CD1c-positive myeloid dendritic cell (primary cell): ENCODE measurements at regions not wholly inside any gene's neighbourhood (a gene's known extent, or its start where the extent isn't known, plus 50 kb on each side); places are given as distances from the start of the nearest gene placed in this dataset.
"Not testable (repeated sequence)": the region's sequence is repeated elsewhere in the genome, so short reads cannot be mapped to it uniquely, and the experiment has no call there.

Experiments
- DNase-seq: peaks from one replicate; pipeline ENCODE4 v3.0.0-alpha.2; 2016; ENCODE audit errors: extremely low spot score

GRCh38 chr3:102329066-102329465, 105.7 kb upstream of the ZPLD1 start:
- no peak for DNase-seq

GRCh38 chr3:102329561-102329960, 105.3 kb upstream of the ZPLD1 start:
- DNase-seq, result no peak

- DNase-seq, result no peak
Observed at GRCh38 chr3:102332205-102332604, 102.6 kb upstream of the ZPLD1 start.

- DNase-seq, result no peak
Observed at GRCh38 chr3:102332934-102333333, 101.9 kb upstream of the ZPLD1 start.

- no peak for DNase-seq
Observed at GRCh38 chr3:102336130-102336529, 98.7 kb upstream of the ZPLD1 start.

GRCh38 chr3:102339671-102340070, 95.1 kb upstream of the ZPLD1 start:
- DNase-seq, result no peak

- no peak for DNase-seq
Observed at GRCh38 chr3:102346897-102347296, 87.9 kb upstream of the ZPLD1 start.

GRCh38 chr3:102348904-102349303, 85.9 kb upstream of the ZPLD1 start:
- DNase-seq, result no peak

GRCh38 chr3:102353148-102353547, 81.7 kb upstream of the ZPLD1 start:
- DNase-seq, result no peak

GRCh38 chr3:102353805-102354204, 81.0 kb upstream of the ZPLD1 start:
- no peak for DNase-seq

GRCh38 chr3:102354818-102355515, 79.8 kb upstream of the ZPLD1 start:
- DNase-seq, result no peak

GRCh38 chr3:102356506-102356905, 78.3 kb upstream of the ZPLD1 start:
- DNase-seq, result no peak

DNA sequence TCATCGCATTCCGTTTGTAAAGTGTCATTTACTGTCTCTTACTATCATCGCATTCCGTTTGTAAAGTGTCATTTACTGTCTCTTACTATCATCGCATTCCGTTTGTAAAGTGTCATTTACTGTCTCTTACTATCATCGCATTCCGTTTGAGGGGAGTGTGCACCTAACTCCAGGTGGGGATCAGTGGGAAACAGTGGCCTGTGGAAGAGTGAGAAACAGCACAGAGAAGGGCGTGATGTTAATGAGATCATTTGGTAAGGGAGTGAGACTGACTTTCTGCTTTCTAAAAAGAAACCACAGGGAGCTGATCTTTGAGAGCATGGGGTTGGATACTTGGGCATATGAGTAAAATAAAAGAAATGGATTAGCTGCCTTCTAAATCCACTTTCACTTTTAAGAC, 77.5 kb upstream of the ZPLD1 start:
- not testable (repeated sequence) for DNase-seq

- DNase-seq, result no peak
Observed at GRCh38 chr3:102360183-102360860, 74.5 kb upstream of the ZPLD1 start.

DNA sequence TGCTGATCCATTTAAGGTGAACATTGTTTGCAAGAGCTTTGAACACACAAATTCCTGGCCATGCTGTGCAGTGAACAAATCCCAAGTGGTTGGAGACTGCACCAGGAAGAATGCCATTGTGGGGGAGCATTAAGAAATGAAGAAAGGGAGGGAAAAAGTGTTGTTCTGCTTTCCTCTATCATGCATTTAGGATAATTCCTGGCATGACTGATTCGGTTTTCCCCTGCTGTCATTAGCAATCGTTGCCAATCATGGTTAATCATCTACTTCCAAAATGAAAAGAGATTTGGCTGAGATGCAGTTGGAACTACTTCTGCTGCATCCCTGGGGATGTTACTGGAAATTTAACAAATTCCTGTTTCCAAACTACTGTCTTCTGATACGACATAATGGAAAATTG, 73.7 kb upstream of the ZPLD1 start:
- DNase-seq, result no peak

DNA sequence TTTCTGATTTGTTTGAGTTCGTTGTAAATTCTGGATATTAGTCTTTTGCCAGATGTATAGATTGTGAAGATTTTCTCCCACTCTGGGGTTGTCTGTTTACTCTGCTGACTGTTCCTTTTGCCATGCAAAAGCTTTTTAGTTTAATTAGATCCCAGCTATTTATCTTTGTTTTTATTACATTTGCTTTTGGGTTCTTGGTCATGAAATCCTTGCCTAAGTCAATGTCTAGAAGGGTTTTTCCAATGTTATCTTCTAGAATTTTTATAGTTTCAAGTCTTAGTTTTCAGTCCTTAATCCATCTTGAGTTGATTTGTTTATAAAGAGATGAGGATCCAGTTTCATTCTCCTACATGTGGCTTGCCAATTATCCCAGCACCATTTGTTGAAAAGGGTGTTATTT, 68.7 kb upstream of the ZPLD1 start:
- not testable (repeated sequence) for DNase-seq

DNA sequence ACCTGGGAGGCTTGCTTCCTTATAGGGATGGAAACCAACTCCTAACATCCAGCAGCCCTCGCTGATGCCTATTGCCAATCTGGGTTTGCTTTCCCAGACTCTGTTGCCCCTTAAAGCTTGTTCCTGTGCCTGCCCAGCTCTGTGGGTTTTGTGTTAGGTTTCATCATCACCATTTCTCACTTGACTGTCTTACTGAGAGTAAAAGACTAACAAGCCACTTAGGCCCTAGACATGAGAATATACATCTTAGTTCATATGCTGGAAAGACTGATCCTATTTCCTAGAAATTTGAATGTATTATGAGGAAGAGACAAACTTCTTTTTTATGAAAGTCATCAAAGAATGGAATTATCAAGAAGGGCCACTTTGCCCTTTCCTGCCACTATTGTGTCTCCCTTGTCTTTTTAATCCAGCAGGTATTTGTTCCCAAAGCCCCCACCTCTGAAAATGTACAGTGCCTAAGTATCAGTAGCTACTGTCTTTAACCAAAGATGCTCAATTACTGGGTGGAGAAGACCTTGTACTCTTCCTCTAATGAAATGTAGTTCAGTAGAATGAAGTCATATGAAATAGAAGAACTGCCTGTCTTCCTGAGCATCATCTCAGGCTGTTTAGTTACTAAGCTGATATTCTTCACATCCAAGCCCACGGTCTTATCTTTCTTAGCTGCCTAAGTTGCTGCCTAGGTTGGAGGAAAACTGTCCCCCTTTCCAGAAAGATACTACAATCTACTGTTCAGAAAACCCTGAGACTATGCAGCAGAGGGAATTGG, 59.8 kb upstream of the ZPLD1 start:
- no peak for DNase-seq

- DNase-seq, result no peak
Observed at GRCh38 chr3:102378216-102378615, 56.6 kb upstream of the ZPLD1 start.

DNA sequence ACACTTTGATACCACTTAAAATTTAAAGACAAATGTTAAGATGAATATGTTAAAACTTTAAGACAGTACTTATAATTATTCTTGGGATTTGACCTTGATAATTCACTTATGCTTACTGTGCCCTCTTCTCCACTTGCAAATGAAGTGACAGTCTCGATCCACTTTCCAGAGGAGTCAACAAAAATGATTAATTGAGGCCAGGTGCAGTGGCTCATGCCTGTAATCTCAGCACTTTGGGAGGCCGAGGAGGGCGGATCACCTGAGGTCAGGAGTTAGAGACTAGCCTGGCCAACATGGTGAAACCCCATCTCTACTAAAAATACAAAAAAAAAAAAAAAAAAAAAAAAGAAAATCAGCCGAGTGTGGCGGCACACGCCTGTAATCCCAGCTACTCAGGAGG, 52.6 kb upstream of the ZPLD1 start:
- not testable (repeated sequence) for DNase-seq
